ENCODE measurements at regions not wholly inside any gene's neighbourhood (a gene's known extent, or its start where the extent isn't known, plus 50 kb on each side); places are given as distances from the start of the nearest gene placed in this dataset.
"Not testable (repeated sequence)": the region's sequence is repeated elsewhere in the genome, so short reads cannot be mapped to it uniquely, and the experiment has no call there.

GRCh38 chr1:221521686-221522085 is 220.2 kb downstream of the DUSP10 start:
- no peak for DNase-seq
- Histone ChIP-seq H3K4me3 (ENCODE audit: low read depth, low read length) (no peak overlapping the region), H3K27ac (no peak overlapping the region), H3K36me3 (replicated peaks) (no peaks in the 10 kb centered on the region), H3K27me3 (replicated peaks) (no peaks in the 10 kb centered on the region)
- TF ChIP-seq CTCF (IDR thresholded peaks at IDR 0.05; ENCODE audit: low read depth, low read length, missing control alignments), result no peak
- in situ Hi-C loops (cut with HindIII; ENCODE audit: low pct_ligation_motif_present, low sequenced_read_pairs), result no loop called here

GRCh38 chr1:221522529-221522940 is 219.4 kb downstream of the DUSP10 start:
- H3K27ac ChIP-seq, result no peak overlapping the region
- in situ Hi-C loops (cut with HindIII; ENCODE audit: low pct_ligation_motif_present, low sequenced_read_pairs), result no loop called here
- H3K4me3 ChIP-seq (ENCODE audit: low read depth, low read length), result no peak overlapping the region
- no peak for TF ChIP-seq CTCF (IDR thresholded peaks at IDR 0.05; ENCODE audit: low read depth, low read length, missing control alignments)
- no peaks in the 10 kb centered on the region for H3K36me3 ChIP-seq (replicated peaks)
- no peaks in the 10 kb centered on the region for H3K27me3 ChIP-seq (replicated peaks)
- no peak for DNase-seq

GRCh38 chr1:221525749-221526148 is 216.1 kb downstream of the DUSP10 start:
- DNase-seq, result no peak
- Histone ChIP-seq H3K36me3 (replicated peaks) (no peaks in the 10 kb centered on the region), H3K4me3 (ENCODE audit: low read depth, low read length) (no peak overlapping the region), H3K27ac (no peak overlapping the region), H3K27me3 (replicated peaks) (no peaks in the 10 kb centered on the region)
- no peak for TF ChIP-seq CTCF (IDR thresholded peaks at IDR 0.05; ENCODE audit: low read depth, low read length, missing control alignments)
- in situ Hi-C loops (cut with HindIII; ENCODE audit: low pct_ligation_motif_present, low sequenced_read_pairs), result no loop called here

- Histone ChIP-seq H3K27me3 (replicated peaks) (no peaks in the 10 kb centered on the region), H3K4me3 (ENCODE audit: low read depth, low read length) (no peak overlapping the region), H3K27ac (no peak overlapping the region), H3K36me3 (replicated peaks) (no peaks in the 10 kb centered on the region)
- in situ Hi-C loops (cut with HindIII; ENCODE audit: low pct_ligation_motif_present, low sequenced_read_pairs), result no loop called here
- TF ChIP-seq CTCF (IDR thresholded peaks at IDR 0.05; ENCODE audit: low read depth, low read length, missing control alignments), result no peak
- DNase-seq, result no peak
These were observed 214.6 kb downstream of the DUSP10 start for GRCh38 chr1:221527302-221527701.

- Histone ChIP-seq H3K27me3 (replicated peaks) (no peaks in the 10 kb centered on the region), H3K36me3 (replicated peaks) (no peaks in the 10 kb centered on the region), H3K27ac (no peak overlapping the region), H3K4me3 (ENCODE audit: low read depth, low read length) (no peak overlapping the region)
- in situ Hi-C loops (cut with HindIII; ENCODE audit: low pct_ligation_motif_present, low sequenced_read_pairs), result no loop called here
- no peak for DNase-seq
- TF ChIP-seq CTCF (IDR thresholded peaks at IDR 0.05; ENCODE audit: low read depth, low read length, missing control alignments), result no peak
These were observed 213.8 kb downstream of the DUSP10 start for GRCh38 chr1:221527886-221528624.

GRCh38 chr1:221530159-221530558 is 211.7 kb downstream of the DUSP10 start:
- in situ Hi-C loops (cut with HindIII; ENCODE audit: low pct_ligation_motif_present, low sequenced_read_pairs); H3K36me3 ChIP-seq (replicated peaks); H3K27me3 ChIP-seq (replicated peaks); H3K4me3 ChIP-seq (ENCODE audit: low read depth, low read length); DNase-seq; H3K27ac ChIP-seq: not testable (repeated sequence)
